Lung (tissue), 11 donors: ENCODE measurements at regions not wholly inside any gene's neighbourhood (a gene's known extent, or its start where the extent isn't known, plus 50 kb on each side); places are given as distances from the start of the nearest gene placed in this dataset.
A peak's percentile ranks its signal among the peaks of the same experiment; 100 is the strongest.

ENCODE experiments used
- ATAC-seq: fragments of 200-7000 bp; cut with Tn5 transposase; one replicate; pipeline ENCODE4 v1.9.1; 2020; ENCODE audit warnings: moderate number of reproducible peaks; ENCODE audit not compliant: insufficient read depth, low FRiP score
- DNase-seq, 3 donors: peaks; one replicate each; pipeline ENCODE4 v3.0.0-alpha.2; 2013 to 2017
- H3K27ac ChIP-seq, 2 donors: one replicate each; pipeline ENCODE4 v1.5.1; 2013; ENCODE audit warnings: mild to moderate bottlenecking in 2 of 2, moderate library complexity in 2 of 2, control low read depth in 1 of 2, inconsistent platforms in 1 of 2, low read depth in 1 of 2, low read length in 1 of 2
- H3K27me3 ChIP-seq, 3 donors: one replicate each; pipeline ENCODE4 v1.5.1; 2013; ENCODE audit warnings: low read length in 2 of 3; ENCODE audit not compliant: control insufficient read depth in 3 of 3, insufficient read depth in 3 of 3
- H3K36me3 ChIP-seq, 4 donors: one replicate each; pipeline ENCODE4 v1.5.1; 2013; ENCODE audit warnings: low read length in 4 of 4, mild to moderate bottlenecking in 1 of 4, moderate library complexity in 1 of 4; ENCODE audit not compliant: control insufficient read depth in 4 of 4, insufficient read depth in 4 of 4
- H3K4me1 ChIP-seq, 5 donors: one replicate each; pipeline ENCODE4 v1.5.1; 2013; ENCODE audit warnings: low read length in 5 of 5, mild to moderate bottlenecking in 2 of 5, moderate library complexity in 1 of 5; ENCODE audit not compliant: control insufficient read depth in 5 of 5, insufficient read depth in 5 of 5
- H3K4me3 ChIP-seq: one replicate; pipeline ENCODE4 v1.5.1; 2013; ENCODE audit warnings: mild to moderate bottlenecking, control low read depth, moderate library complexity
- H3K9ac ChIP-seq, 2 donors: one replicate each; pipeline ENCODE4 v1.5.1; 2013; ENCODE audit warnings: low read length in 2 of 2, control low read depth in 1 of 2; ENCODE audit not compliant: insufficient read depth in 1 of 2
- H3K9me3 ChIP-seq, 4 donors: one replicate each; pipeline ENCODE4 v1.5.1; 2013; ENCODE audit warnings: low read length in 3 of 4, mild to moderate bottlenecking in 1 of 4, moderate library complexity in 1 of 4; ENCODE audit not compliant: control insufficient read depth in 4 of 4, insufficient read depth in 3 of 4
- CTCF ChIP-seq: IDR thresholded peaks from 2 replicates; pipeline ENCODE4 v1.5.1; 2012; ENCODE audit warnings: mild to moderate bottlenecking; ENCODE audit errors: control extremely low read depth, extremely low read depth
- WGBS, 2 donors: extraction: QIAGEN DNeasy Blood & Tissue Kit; methylation state at CpG; one replicate each; pipeline ENCODE4 v1.1.7; 2013; 5-methylcytosine and 5-hydroxymethylcytosine counted together
- donor health status: control.
- donor health status: control.
- donor health status: Bipolar disorder and iron deficiency.
- donor health status: healthy.
- donor health status: DM: yes; HTN: yes; CAD: no.

GRCh38 chr14:40416565-40416964 is 984.3 kb upstream of the FBXO33 start:
- WGBS, 2 donors: 28 to 62% methylated on average over 2 of the region's 2 CpGs
- no peaks in the 10 kb centered on the region for H3K27me3 ChIP-seq
- H3K9me3 ChIP-seq: no peaks in the 10 kb centered on the region
- H3K36me3 ChIP-seq: no peaks in the 10 kb centered on the region
- no peak overlapping the region for H3K4me3 ChIP-seq
- H3K4me1 ChIP-seq: no peaks in the 10 kb centered on the region
- no peak overlapping the region for H3K9ac ChIP-seq
- no peak for TF ChIP-seq CTCF
- ATAC-seq: no peak
- H3K27ac ChIP-seq: no peak overlapping the region
- no peak for DNase-seq

- Histone ChIP-seq H3K36me3 (no peaks in the 10 kb centered on the region), H3K9me3 (no peaks in the 10 kb centered on the region), H3K27ac (no peak overlapping the region), H3K9ac (no peak overlapping the region), H3K27me3 (no peaks in the 10 kb centered on the region), H3K4me3 (no peak overlapping the region), H3K4me1 (no peaks in the 10 kb centered on the region)
- ATAC-seq (no peak), DNase-seq (no peak)
- 41 to 67% methylated on average over 2 of the region's 2 CpGs for WGBS, 2 donors
- no peak for TF ChIP-seq CTCF
Measured at GRCh38 chr14:40414386-40414785, 982.2 kb upstream of the FBXO33 start.

- Histone ChIP-seq H3K27ac (no peak overlapping the region), H3K9ac (no peak overlapping the region), H3K4me1 (no peaks in the 10 kb centered on the region), H3K4me3 (no peak overlapping the region), H3K36me3 (no peaks in the 10 kb centered on the region), H3K27me3 (no peaks in the 10 kb centered on the region), H3K9me3 (peaks cover 0 to 3% (median 0%) of the 10 kb centered on the region in 4 donors)
- WGBS, 2 donors: 51 to 74% methylated on average over 4 of the region's 4 CpGs
- ATAC-seq (no peak), DNase-seq (peak in 1 of 3 donors; percentile 23)
- no peak for TF ChIP-seq CTCF
Measured at GRCh38 chr14:40413136-40413535, 980.9 kb upstream of the FBXO33 start.

GRCh38 chr14:40410708-40411107 is 978.5 kb upstream of the FBXO33 start:
- no peak for ATAC-seq

More at GRCh38 chr14:40410708-40411107, 978.5 kb upstream of the FBXO33 start:
- DNase-seq: no peak
- TF ChIP-seq CTCF: no peak
- Histone ChIP-seq H3K9me3 (peaks cover 0 to 6% (median under 1%) of the 10 kb centered on the region in 4 donors), H3K4me3 (no peak overlapping the region), H3K27me3 (no peaks in the 10 kb centered on the region), H3K4me1 (no peaks in the 10 kb centered on the region), H3K36me3 (no peaks in the 10 kb centered on the region), H3K9ac (no peak overlapping the region), H3K27ac (no peak overlapping the region)
